ENCODE measurements at regions not wholly inside any gene's neighbourhood (a gene's known extent, or its start where the extent isn't known, plus 50 kb on each side); places are given as distances from the start of the nearest gene placed in this dataset.

GRCh38 chr11:81495699-81496292 lies 1237.9 kb downstream of the FAM181B start:
- no peak for DNase-seq

GRCh38 chr11:81494431-81494830 lies 1239.2 kb downstream of the FAM181B start:
- no peak for DNase-seq

GRCh38 chr11:81492923-81493445 lies 1240.7 kb downstream of the FAM181B start:
- DNase-seq, result no peak

GRCh38 chr11:81487109-81487508 lies 1246.6 kb downstream of the FAM181B start:
- DNase-seq, result no peak

GRCh38 chr11:81484196-81484595 lies 1249.5 kb downstream of the FAM181B start:
- DNase-seq, result no peak

- no peak for DNase-seq
Observed at GRCh38 chr11:81477277-81477676, 1256.4 kb downstream of the FAM181B start.

- DNase-seq, result no peak
Observed at GRCh38 chr11:81476345-81476744, 1257.3 kb downstream of the FAM181B start.

- no peak for DNase-seq
Observed at GRCh38 chr11:81472646-81473045, 1261.0 kb downstream of the FAM181B start.

GRCh38 chr11:81470446-81470845 lies 1263.2 kb downstream of the FAM181B start:
- no peak for DNase-seq

GRCh38 chr11:81459766-81460306 lies 1273.8 kb downstream of the FAM181B start:
- DNase-seq, result no peak

GRCh38 chr11:81449588-81450156 lies 1284.0 kb downstream of the FAM181B start:
- DNase-seq, result no peak

GRCh38 chr11:81444297-81444696 lies 1289.4 kb downstream of the FAM181B start:
- no peak for DNase-seq

GRCh38 chr11:81432333-81432732 lies 1301.3 kb downstream of the FAM181B start:
- no peak for DNase-seq

GRCh38 chr11:81424822-81425221 lies 1308.8 kb downstream of the FAM181B start:
- no peak for DNase-seq

- no peak for DNase-seq
Observed at GRCh38 chr11:81422402-81422801, 1311.3 kb downstream of the FAM181B start.

- no peak for DNase-seq
Observed at GRCh38 chr11:81421251-81421860, 1312.3 kb downstream of the FAM181B start.

- no peak for DNase-seq
Observed at GRCh38 chr11:81420668-81421250, 1312.9 kb downstream of the FAM181B start.

- DNase-seq, result no peak
Observed at GRCh38 chr11:81397316-81397715, 1336.3 kb downstream of the FAM181B start.

GRCh38 chr11:81394311-81394710 lies 1339.4 kb downstream of the FAM181B start:
- DNase-seq, result no peak

- no peak for DNase-seq
Observed at GRCh38 chr11:81388326-81388725, 1345.3 kb downstream of the FAM181B start.

GRCh38 chr11:81380395-81380794 lies 1353.3 kb downstream of the FAM181B start:
- peak; percentile 82 for DNase-seq

- DNase-seq, result no peak
Observed at GRCh38 chr11:81377418-81377817, 1356.2 kb downstream of the FAM181B start.

GRCh38 chr11:81373986-81374385 lies 1359.7 kb downstream of the FAM181B start:
- no peak for DNase-seq

- no peak for DNase-seq
Observed at GRCh38 chr11:81368192-81368591, 1365.5 kb downstream of the FAM181B start.
